DMS79 (cell line): ENCODE measurements at regions not wholly inside any gene's neighbourhood (a gene's known extent, or its start where the extent isn't known, plus 50 kb on each side); places are given as distances from the start of the nearest gene placed in this dataset.

Experiments used
- DNase-seq: peaks from one replicate; lab custom pipeline; 2025; lab: John Stamatoyannopoulos, UW

- DNase-seq, result no peak
These were observed 152.3 kb downstream of the PAX3 start for GRCh38 chr2:222146488-222146887.

- DNase-seq, result no peak
These were observed 156.8 kb downstream of the PAX3 start for GRCh38 chr2:222142027-222142426.

GRCh38 chr2:222136106-222136630 is 162.6 kb downstream of the PAX3 start:
- DNase-seq, result no peak

GRCh38 chr2:222134654-222135053 is 164.1 kb downstream of the PAX3 start:
- no peak for DNase-seq

- no peak for DNase-seq
These were observed 164.9 kb downstream of the PAX3 start for GRCh38 chr2:222133897-222134296.

- no peak for DNase-seq
These were observed 167.9 kb downstream of the PAX3 start for GRCh38 chr2:222130855-222131254.

GRCh38 chr2:222127660-222128059 is 171.1 kb downstream of the PAX3 start:
- no peak for DNase-seq

GRCh38 chr2:222120933-222121332 is 177.9 kb downstream of the PAX3 start:
- DNase-seq, result no peak

- no peak for DNase-seq
These were observed 183.5 kb downstream of the PAX3 start for GRCh38 chr2:222115296-222115695.

- no peak for DNase-seq
These were observed 189.7 kb downstream of the PAX3 start for GRCh38 chr2:222108957-222109585.

- DNase-seq, result no peak
These were observed 190.3 kb downstream of the PAX3 start for GRCh38 chr2:222108497-222108896.

- no peak for DNase-seq
These were observed 193.8 kb downstream of the PAX3 start for GRCh38 chr2:222105046-222105445.

- no peak for DNase-seq
These were observed 196.0 kb downstream of the PAX3 start for GRCh38 chr2:222102575-222103349.

GRCh38 chr2:222100704-222101699 is 197.8 kb downstream of the PAX3 start:
- DNase-seq, result no peak

GRCh38 chr2:222088561-222088960 is 210.2 kb downstream of the PAX3 start:
- DNase-seq, result no peak

GRCh38 chr2:222087998-222088397 is 210.8 kb downstream of the PAX3 start:
- no peak for DNase-seq

GRCh38 chr2:222082201-222082600 is 216.6 kb downstream of the PAX3 start:
- no peak for DNase-seq

- DNase-seq, result no peak
These were observed 218.7 kb downstream of the PAX3 start for GRCh38 chr2:222080141-222080540.

GRCh38 chr2:222076973-222077690 is 221.7 kb downstream of the PAX3 start:
- no peak for DNase-seq

GRCh38 chr2:222074674-222075073 is 224.1 kb downstream of the PAX3 start:
- no peak for DNase-seq

GRCh38 chr2:222071911-222072310 is 226.9 kb downstream of the PAX3 start:
- DNase-seq, result no peak

- DNase-seq, result no peak
These were observed 234.5 kb downstream of the PAX3 start for GRCh38 chr2:222064286-222064685.
